Stomach (tissue), 8 donors: ENCODE measurements at regions not wholly inside any gene's neighbourhood (a gene's known extent, or its start where the extent isn't known, plus 50 kb on each side); places are given as distances from the start of the nearest gene placed in this dataset.
"Not testable (repeated sequence)": the region's sequence is repeated elsewhere in the genome, so short reads cannot be mapped to it uniquely, and the experiment has no call there.

Experiments
- DNase-seq, 2 donors: peaks; one replicate each; pipeline versions ENCODE4 v3.0.0 to v3.0.0-alpha.2; 2013 to 2019
- H3K27ac ChIP-seq, 5 donors: fragments of 200-600 bp in 4 of 5; sonication (generic) in 4 of 5; one replicate each; pipeline ENCODE4 v1.5.1; 2013 to 2019; ENCODE audit warnings: mild to moderate bottlenecking in 1 of 5, moderate library complexity in 1 of 5
- H3K27me3 ChIP-seq, 3 donors: fragments of 200-600 bp; sonication (generic); one replicate each; pipeline ENCODE4 v1.5.1; 2017 to 2019; ENCODE audit warnings: mixed run types in 1 of 3
- H3K36me3 ChIP-seq, 4 donors: fragments of 200-600 bp; sonication (generic); 1 replicate in 3 of 4; 2 replicates in 1 of 4; pipeline ENCODE4 v1.5.1; 2016 to 2019
- H3K4me1 ChIP-seq, 4 donors: fragments of 200-600 bp; sonication (generic); one replicate each; pipeline ENCODE4 v1.5.1; 2016 to 2019
- H3K4me3 ChIP-seq, 4 donors: fragments of 200-600 bp; sonication (generic) in 3 of 4; one replicate each; pipeline ENCODE4 v1.5.1; 2016 to 2019; ENCODE audit warnings: mild to moderate bottlenecking in 1 of 4
- H3K9me3 ChIP-seq, 4 donors: fragments of 200-600 bp; sonication (generic); one replicate each; pipeline ENCODE4 v1.5.1; 2016 to 2019
- EP300 ChIP-seq: sonication (generic); formaldehyde crosslinking; IDR thresholded peaks from one replicate; pipeline ENCODE4 v1.6.1; 2017; ENCODE audit warnings: antibody characterized with exemption
- POLR2A ChIP-seq, 4 donors: fragments of 450-650 bp; IDR thresholded peaks; one replicate each; pipeline ENCODE4 v1.6.1; 2016; ENCODE audit warnings: antibody characterized with exemption in 4 of 4, control low read depth in 2 of 4, mild to moderate bottlenecking in 1 of 4, moderate library complexity in 1 of 4
- POLR2AphosphoS5 ChIP-seq, 3 donors: sonication (generic); formaldehyde crosslinking; IDR thresholded peaks; one replicate each; pipeline ENCODE4 v1.6.1; 2016; ENCODE audit warnings: antibody characterized with exemption in 3 of 3
- WGBS, 5 donors: extraction: QIAGEN DNeasy Blood & Tissue Kit in 3 of 5; methylation state at CpG; one replicate each; pipeline versions ENCODE4 v1.1.5 to v1.1.7; 2013 to 2018; 5-methylcytosine and 5-hydroxymethylcytosine counted together
- intact Hi-C: fragments of 100-400 bp; cut with DNase I; formaldehyde crosslinking; loops from one replicate; pipeline ENCODE4 v1.15.1; 2023; ENCODE audit warnings: low total_unique reads
- TF ChIP-seq, protein P1 (sequence below), 7 experiments: fragments of 450-650 bp in 4 of 7; fragments of 200-600 bp in 3 of 7; sonication (generic) in 3 of 7; IDR thresholded peaks; one replicate each; pipeline ENCODE4 v1.5.1; 2016 to 2019; ENCODE audit warnings: antibody characterized with exemption in 7 of 7, control low read depth in 2 of 7, mild to moderate bottlenecking in 1 of 7
- donor health status: healthy with polysubstance abuse.
- donor health status: Bipolar disorder and iron deficiency.
- donor health status: healthy.

DNA sequence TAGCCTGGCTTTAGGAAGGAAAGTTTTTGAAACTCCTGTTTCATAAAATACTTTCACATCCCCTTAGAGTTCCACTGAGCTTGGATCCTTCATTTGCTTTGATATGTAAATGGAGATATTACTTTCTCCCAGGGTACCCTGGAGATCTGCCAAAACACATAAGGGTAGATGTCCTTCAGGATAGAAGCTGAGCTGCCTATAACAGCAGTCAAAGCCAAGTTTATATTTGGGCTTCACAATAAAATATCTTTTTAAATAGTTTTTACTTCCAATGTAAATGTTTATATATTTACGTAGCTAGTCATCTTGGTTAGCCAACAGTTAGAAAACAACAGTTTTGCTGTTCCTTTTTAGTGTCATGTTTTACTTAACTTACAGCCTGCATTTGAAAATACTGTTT, 742.3 kb upstream of the POU3F4 start:
- H3K9me3 ChIP-seq: peaks cover 0 to 11% (median 1%) of the 10 kb centered on the region in 4 donors
- H3K36me3 ChIP-seq: no peaks in the 10 kb centered on the region
- no peak for DNase-seq
- intact Hi-C loops: no loop called here
- H3K4me1 ChIP-seq: no peaks in the 10 kb centered on the region
- no peaks in the 10 kb centered on the region for H3K27me3 ChIP-seq
- H3K27ac ChIP-seq: no peak overlapping the region
- 45 to 73% (median 60%) methylated on average over 1 of the region's 1 CpG for WGBS, 5 donors
- TF ChIP-seq, protein P1, sequence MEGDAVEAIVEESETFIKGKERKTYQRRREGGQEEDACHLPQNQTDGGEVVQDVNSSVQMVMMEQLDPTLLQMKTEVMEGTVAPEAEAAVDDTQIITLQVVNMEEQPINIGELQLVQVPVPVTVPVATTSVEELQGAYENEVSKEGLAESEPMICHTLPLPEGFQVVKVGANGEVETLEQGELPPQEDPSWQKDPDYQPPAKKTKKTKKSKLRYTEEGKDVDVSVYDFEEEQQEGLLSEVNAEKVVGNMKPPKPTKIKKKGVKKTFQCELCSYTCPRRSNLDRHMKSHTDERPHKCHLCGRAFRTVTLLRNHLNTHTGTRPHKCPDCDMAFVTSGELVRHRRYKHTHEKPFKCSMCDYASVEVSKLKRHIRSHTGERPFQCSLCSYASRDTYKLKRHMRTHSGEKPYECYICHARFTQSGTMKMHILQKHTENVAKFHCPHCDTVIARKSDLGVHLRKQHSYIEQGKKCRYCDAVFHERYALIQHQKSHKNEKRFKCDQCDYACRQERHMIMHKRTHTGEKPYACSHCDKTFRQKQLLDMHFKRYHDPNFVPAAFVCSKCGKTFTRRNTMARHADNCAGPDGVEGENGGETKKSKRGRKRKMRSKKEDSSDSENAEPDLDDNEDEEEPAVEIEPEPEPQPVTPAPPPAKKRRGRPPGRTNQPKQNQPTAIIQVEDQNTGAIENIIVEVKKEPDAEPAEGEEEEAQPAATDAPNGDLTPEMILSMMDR (IDR thresholded peaks at IDR 0.05): no peak
- TF ChIP-seq POLR2A (IDR thresholded peaks at IDR 0.05) (no peak), EP300 (no peak), POLR2AphosphoS5 (IDR thresholded peaks at IDR 0.05) (no peak)
- no peak overlapping the region for H3K4me3 ChIP-seq

DNA sequence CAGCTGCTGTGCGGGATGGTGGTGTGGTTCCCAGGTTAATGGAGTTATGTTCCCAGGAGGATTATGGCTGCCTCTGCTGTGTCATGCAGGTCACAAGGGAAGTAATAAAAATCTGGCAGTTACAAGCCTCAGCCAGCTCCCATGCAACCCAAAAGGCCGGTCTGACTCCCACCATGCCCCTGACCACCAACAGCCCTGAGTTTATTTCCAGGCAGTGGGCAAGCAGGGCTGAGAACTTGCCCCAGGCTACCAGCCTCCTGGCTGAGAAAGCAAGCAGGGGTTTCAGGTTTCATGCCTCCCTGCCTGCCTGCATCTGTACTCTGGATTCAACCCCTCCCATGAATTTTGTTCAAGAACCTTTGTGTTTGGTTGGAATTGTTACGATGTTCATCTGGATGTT, 732.7 kb upstream of the POU3F4 start:
- intact Hi-C loops: no loop called here
- no peaks in the 10 kb centered on the region for H3K27me3 ChIP-seq
- DNase-seq: no peak
- no peak for TF ChIP-seq EP300
- TF ChIP-seq POLR2AphosphoS5 (IDR thresholded peaks at IDR 0.05): no peak
- TF ChIP-seq, protein P1 (IDR thresholded peaks at IDR 0.05): no peak
- TF ChIP-seq POLR2A (IDR thresholded peaks at IDR 0.05): no peak
- H3K9me3 ChIP-seq: peaks cover 0 to 15% (median 0%) of the 10 kb centered on the region in 4 donors
- H3K36me3 ChIP-seq: no peaks in the 10 kb centered on the region
- WGBS, 5 donors: 38 to 61% (median 60%) methylated on average over 2 to 3 of the region's 3 CpGs; no CpG with 5 or more reads in 1 of the 5 donors
- no peaks in the 10 kb centered on the region for H3K4me1 ChIP-seq
- no peak overlapping the region for H3K4me3 ChIP-seq
- H3K27ac ChIP-seq: no peak overlapping the region

DNA sequence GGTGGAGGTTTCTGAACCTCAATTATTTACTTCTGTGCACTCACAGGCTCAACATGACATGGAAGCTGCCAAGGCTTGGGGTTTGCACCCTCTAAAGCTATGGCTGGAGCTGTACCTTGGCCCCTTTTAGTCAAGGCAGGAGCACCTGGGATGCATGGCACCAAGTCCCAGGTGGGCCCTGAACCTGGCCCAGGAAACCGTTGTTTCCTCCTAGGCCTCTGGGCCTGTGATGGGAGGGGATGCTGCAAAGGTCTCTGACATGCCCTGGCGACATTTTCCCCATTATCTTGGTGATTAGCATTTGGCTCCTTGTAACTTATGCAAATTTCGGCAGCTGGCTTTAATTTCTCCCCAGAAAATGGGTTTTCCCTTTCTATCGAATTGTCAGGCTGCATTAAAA, 726.1 kb upstream of the POU3F4 start:
- WGBS, 5 donors: 68 to 80% (median 68%) methylated on average over 4 of the region's 4 CpGs
- intact Hi-C loops: no loop called here
- Histone ChIP-seq H3K27ac (no peak overlapping the region), H3K36me3 (no peaks in the 10 kb centered on the region), H3K4me1 (no peaks in the 10 kb centered on the region), H3K4me3 (no peak overlapping the region), H3K9me3 (peaks cover 0 to 13% (median 4%) of the 10 kb centered on the region in 4 donors), H3K27me3 (no peaks in the 10 kb centered on the region)
- DNase-seq: no peak
- TF ChIP-seq, protein P1 (IDR thresholded peaks at IDR 0.05): no peak
- TF ChIP-seq POLR2A (IDR thresholded peaks at IDR 0.05) (no peak), POLR2AphosphoS5 (IDR thresholded peaks at IDR 0.05) (no peak), EP300 (no peak)

DNA sequence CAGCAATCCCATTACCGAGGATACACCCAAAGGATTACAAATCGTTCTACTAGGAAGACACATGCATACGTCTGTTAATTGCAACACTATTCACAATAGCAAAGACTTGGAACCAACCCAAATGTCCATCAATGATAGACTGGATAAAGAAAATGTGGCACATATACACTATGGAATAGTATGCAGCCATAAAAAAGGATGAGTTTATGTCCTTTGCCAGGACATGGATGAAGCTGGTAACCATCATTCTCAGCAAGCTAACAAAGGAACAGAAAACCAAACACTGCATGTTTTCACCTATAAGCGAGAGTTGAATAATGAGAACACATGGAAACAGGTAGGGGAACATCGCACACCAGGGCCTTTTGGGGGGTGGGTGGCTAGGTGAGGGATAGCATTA, 695.2 kb upstream of the POU3F4 start:
- DNase-seq, intact Hi-C loops, H3K27me3 ChIP-seq, H3K4me1 ChIP-seq, H3K36me3 ChIP-seq, H3K4me3 ChIP-seq, H3K27ac ChIP-seq, H3K9me3 ChIP-seq: not testable (repeated sequence)
- WGBS, 5 donors: 84 to 94% (median 90%) methylated on average over 5 of the region's 5 CpGs

DNA sequence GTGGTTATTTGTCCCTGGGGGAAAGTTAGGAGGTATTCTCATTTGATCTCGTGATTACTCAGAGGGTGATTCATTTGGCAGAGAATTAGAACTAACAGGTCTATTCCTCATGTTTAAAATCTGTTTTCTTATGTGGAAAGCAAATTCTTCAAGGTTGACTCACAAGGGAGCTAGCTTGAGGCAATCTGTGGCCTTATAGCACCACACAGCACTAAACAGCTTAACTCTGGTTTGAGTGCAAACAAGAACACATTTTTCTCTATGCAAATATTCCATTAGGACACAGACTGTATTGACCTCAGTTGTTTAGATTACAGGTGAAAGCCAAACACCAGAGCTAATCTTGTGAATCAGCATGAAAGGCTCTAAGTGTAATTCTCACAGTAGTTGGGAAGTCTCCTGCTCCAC, 694.4 kb upstream of the POU3F4 start:
- Histone ChIP-seq H3K27ac (no peak overlapping the region), H3K4me3 (no peak overlapping the region), H3K9me3 (peaks cover 0 to 6% (median 0%) of the 10 kb centered on the region in 4 donors), H3K27me3 (no peaks in the 10 kb centered on the region), H3K36me3 (no peaks in the 10 kb centered on the region), H3K4me1 (no peaks in the 10 kb centered on the region)
- WGBS, 5 donors: 8 to 33% (median 28%) methylated on average over 1 of the region's 1 CpG
- DNase-seq: peak in 1 of 2 donors; percentile 4
- TF ChIP-seq POLR2A (IDR thresholded peaks at IDR 0.05) (no peak), POLR2AphosphoS5 (IDR thresholded peaks at IDR 0.05) (peak in 2 of 3 donors; percentile 23 to 38)
- intact Hi-C loops: no loop called here
